Gastroesophageal sphincter (tissue), 3 donors: ENCODE measurements at regions not wholly inside any gene's neighbourhood (a gene's known extent, or its start where the extent isn't known, plus 50 kb on each side); places are given as distances from the start of the nearest gene placed in this dataset.

Experiments used
- EP300 ChIP-seq: sonication (generic); formaldehyde crosslinking; IDR thresholded peaks from one replicate; pipeline ENCODE4 v1.6.1; 2017; ENCODE audit warnings: antibody characterized with exemption, mild to moderate bottlenecking
- POLR2A ChIP-seq, 2 donors: fragments of 450-650 bp; IDR thresholded peaks; one replicate each; pipeline ENCODE4 v1.6.1; 2017; ENCODE audit warnings: antibody characterized with exemption in 2 of 2, mild to moderate bottlenecking in 2 of 2, moderate library complexity in 1 of 2
- POLR2AphosphoS5 ChIP-seq: sonication (generic); formaldehyde crosslinking; IDR thresholded peaks from one replicate; pipeline ENCODE4 v1.6.1; 2017; ENCODE audit warnings: antibody characterized with exemption
- TF ChIP-seq, protein P1 (sequence below), 4 experiments: fragments of 200-600 bp in 2 of 4; fragments of 450-650 bp in 2 of 4; sonication (generic) in 1 of 4; IDR thresholded peaks; one replicate each; pipeline ENCODE4 v1.5.1; 2017 to 2019; ENCODE audit warnings: antibody characterized with exemption in 4 of 4, mild to moderate bottlenecking in 2 of 4, moderate library complexity in 2 of 4

DNA sequence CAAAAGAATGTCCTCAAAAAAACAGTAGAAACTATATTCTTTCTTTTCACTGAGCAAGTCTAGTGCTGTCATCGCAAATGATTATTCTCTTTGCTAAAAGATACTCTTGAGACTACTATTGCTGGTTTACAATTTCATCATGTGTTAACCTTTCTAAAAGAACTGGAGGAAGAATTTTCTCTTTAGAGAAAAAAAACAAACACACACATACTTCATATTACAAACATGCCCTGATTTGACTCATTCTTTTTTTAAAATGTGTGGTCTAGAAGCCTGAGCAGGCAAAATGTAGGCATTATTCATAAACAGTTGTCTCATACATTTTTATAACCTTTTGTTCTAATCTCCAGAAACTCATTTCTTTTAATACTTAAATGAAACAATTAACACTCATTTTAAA is 60.6 kb upstream of the FAT4 start:
- TF ChIP-seq POLR2A (IDR thresholded peaks at IDR 0.05) (no peak), EP300 (no peak), POLR2AphosphoS5 (no peak)
- TF ChIP-seq, protein P1, sequence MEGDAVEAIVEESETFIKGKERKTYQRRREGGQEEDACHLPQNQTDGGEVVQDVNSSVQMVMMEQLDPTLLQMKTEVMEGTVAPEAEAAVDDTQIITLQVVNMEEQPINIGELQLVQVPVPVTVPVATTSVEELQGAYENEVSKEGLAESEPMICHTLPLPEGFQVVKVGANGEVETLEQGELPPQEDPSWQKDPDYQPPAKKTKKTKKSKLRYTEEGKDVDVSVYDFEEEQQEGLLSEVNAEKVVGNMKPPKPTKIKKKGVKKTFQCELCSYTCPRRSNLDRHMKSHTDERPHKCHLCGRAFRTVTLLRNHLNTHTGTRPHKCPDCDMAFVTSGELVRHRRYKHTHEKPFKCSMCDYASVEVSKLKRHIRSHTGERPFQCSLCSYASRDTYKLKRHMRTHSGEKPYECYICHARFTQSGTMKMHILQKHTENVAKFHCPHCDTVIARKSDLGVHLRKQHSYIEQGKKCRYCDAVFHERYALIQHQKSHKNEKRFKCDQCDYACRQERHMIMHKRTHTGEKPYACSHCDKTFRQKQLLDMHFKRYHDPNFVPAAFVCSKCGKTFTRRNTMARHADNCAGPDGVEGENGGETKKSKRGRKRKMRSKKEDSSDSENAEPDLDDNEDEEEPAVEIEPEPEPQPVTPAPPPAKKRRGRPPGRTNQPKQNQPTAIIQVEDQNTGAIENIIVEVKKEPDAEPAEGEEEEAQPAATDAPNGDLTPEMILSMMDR (IDR thresholded peaks at IDR 0.05) = no peak
